IMR-90 (cell line): ENCODE measurements at regions not wholly inside any gene's neighbourhood (a gene's known extent, or its start where the extent isn't known, plus 50 kb on each side); places are given as distances from the start of the nearest gene placed in this dataset.

Source experiments
- ATAC-seq: fragments of 200-7000 bp; cut with Tn5 transposase; 2 replicates; pipeline ENCODE4 v1.9.1; 2020; ENCODE audit warnings: low read depth, mild to moderate bottlenecking, moderate library complexity
- BruUV-seq: library from RNA; stranded (reverse); fragments of 400-500 nt; replicated peaks from 2 replicates; lab custom pipeline; 2021; lab: Mats Ljungman, UMichigan
- CTCF ChIA-PET: fragments of 300-600 bp; formaldehyde crosslinking; extraction: SDS; loops from one replicate; lab custom pipeline; 2021; ENCODE audit warnings: antibody characterized with exemption; lab: Yijun Ruan, JAX
- POLR2A ChIA-PET: fragments of 300-600 bp; sonication (Branson Sonifier 250); formaldehyde crosslinking; loops from one replicate; lab custom pipeline; 2022; ENCODE audit warnings: antibody characterized with exemption; ENCODE audit not compliant: unreplicated experiment; lab: Charles Lee
- DNase-seq: peaks from one replicate; pipeline ENCODE4 v3.0.0; 2013
- H2AFZ ChIP-seq: replicated peaks from 2 replicates; pipeline ENCODE3; 2013; ENCODE audit warnings: low read length, mild to moderate bottlenecking; ENCODE audit not compliant: poor library complexity
- H2AK5ac ChIP-seq: 2 replicates; pipeline ENCODE4 v1.6.1; 2013; ENCODE audit warnings: low read depth, low read length, inconsistent platforms
- H2AK9ac ChIP-seq: replicated peaks from 2 replicates; pipeline ENCODE3; 2013; ENCODE audit warnings: mild to moderate bottlenecking, low read depth, low read length, moderate library complexity; ENCODE audit not compliant: poor library complexity
- H2BK120ac ChIP-seq: 2 replicates; pipeline ENCODE4 v1.6.1; 2013; ENCODE audit warnings: low read depth, low read length, inconsistent platforms
- H2BK15ac ChIP-seq: 3 replicates; pipeline ENCODE4 v1.6.1; 2013; ENCODE audit warnings: low read depth, low read length, inconsistent platforms
- H2BK20ac ChIP-seq: 2 replicates; pipeline ENCODE4 v1.6.1; 2013; ENCODE audit warnings: low read depth, mild to moderate bottlenecking, inconsistent platforms, low read length, moderate library complexity
- H2BK5ac ChIP-seq: 2 replicates; pipeline ENCODE4 v1.6.1; 2013; ENCODE audit warnings: mild to moderate bottlenecking, low read depth, low read length, inconsistent platforms; ENCODE audit not compliant: poor library complexity, severe bottlenecking
- H3K14ac ChIP-seq: replicated peaks from 2 replicates; pipeline ENCODE4 v1.6.1; 2013; ENCODE audit warnings: low read depth, low read length, inconsistent platforms
- H3K18ac ChIP-seq: 2 replicates; pipeline ENCODE4 v1.6.1; 2013; ENCODE audit warnings: low read depth, low read length, control low read depth
- H3K23ac ChIP-seq: 2 replicates; pipeline ENCODE4 v1.6.1; 2013; ENCODE audit warnings: low read depth, low read length, inconsistent platforms
- H3K27ac ChIP-seq: 2 replicates; pipeline ENCODE4 v1.5.1; 2013; ENCODE audit warnings: mild to moderate bottlenecking, control low read depth, low read length; ENCODE audit not compliant: insufficient read depth
- H3K27me3 ChIP-seq: 2 replicates; pipeline ENCODE4 v1.6.1; 2013; ENCODE audit warnings: low read length; ENCODE audit not compliant: control insufficient read depth, insufficient read depth
- H3K36me3 ChIP-seq: 2 replicates; pipeline ENCODE4 v1.6.1; 2013; ENCODE audit warnings: low read length, mixed read lengths; ENCODE audit not compliant: control insufficient read depth, insufficient read depth
- H3K4ac ChIP-seq: 2 replicates; pipeline ENCODE4 v1.6.1; 2013; ENCODE audit warnings: low read depth, low read length, inconsistent platforms
- H3K4me1 ChIP-seq: 2 replicates; pipeline ENCODE4 v1.6.1; 2013; ENCODE audit warnings: low read length, mixed read lengths; ENCODE audit not compliant: control insufficient read depth, insufficient read depth
- H3K4me2 ChIP-seq: 2 replicates; pipeline ENCODE4 v1.6.1; 2013; ENCODE audit warnings: low read depth, mild to moderate bottlenecking, control low read depth, low read length, moderate library complexity
- H3K4me3 ChIP-seq: 2 replicates; pipeline ENCODE4 v1.5.1; 2013; ENCODE audit warnings: low read depth, mild to moderate bottlenecking, control low read depth, low read length, moderate library complexity; ENCODE audit not compliant: insufficient read depth
- H3K56ac ChIP-seq: 2 replicates; pipeline ENCODE4 v1.6.1; 2013; ENCODE audit warnings: low read length, inconsistent platforms; ENCODE audit not compliant: insufficient read depth; ENCODE audit errors: extremely low read depth
- H3K79me1 ChIP-seq, 2 experiments: 2 replicates each; pipeline ENCODE4 v1.6.1; 2013; ENCODE audit warnings: low read length in 2 of 2, inconsistent platforms in 1 of 2, low read depth in 1 of 2
- H3K9ac ChIP-seq: 2 replicates; pipeline ENCODE4 v1.6.1; 2013; ENCODE audit warnings: low read depth, low read length, control low read depth
- H3K9me1 ChIP-seq: 2 replicates; pipeline ENCODE4 v1.6.1; 2013; ENCODE audit warnings: low read length, inconsistent platforms; ENCODE audit not compliant: insufficient read depth
- H3K9me3 ChIP-seq: 2 replicates; pipeline ENCODE4 v1.6.1; 2013; ENCODE audit warnings: low read length; ENCODE audit not compliant: control insufficient read depth, insufficient read depth
- H4K20me1 ChIP-seq: 2 replicates; pipeline ENCODE4 v1.6.1; 2013; ENCODE audit warnings: low read length, inconsistent platforms; ENCODE audit not compliant: insufficient read depth
- H4K5ac ChIP-seq: 2 replicates; pipeline ENCODE4 v1.6.1; 2013; ENCODE audit warnings: mild to moderate bottlenecking, low read depth, low read length, control low read depth
- H4K8ac ChIP-seq, 2 experiments: 2 replicates each; pipeline ENCODE4 v1.6.1; 2013; ENCODE audit warnings: low read depth in 2 of 2, low read length in 2 of 2, control low read depth in 1 of 2, inconsistent platforms in 1 of 2
- H4K91ac ChIP-seq: 2 replicates; pipeline ENCODE4 v1.6.1; 2013; ENCODE audit warnings: low read depth, low read length, inconsistent platforms; ENCODE audit not compliant: insufficient read depth
- BHLHE40 ChIP-seq: fragments of 150-350 bp; IDR thresholded peaks from 2 replicates; pipeline ENCODE4 v1.6.1; 2016; ENCODE audit warnings: mild to moderate bottlenecking, low read depth, low read length
- CEBPB ChIP-seq: IDR thresholded peaks from 2 replicates; pipeline ENCODE4 v1.6.1; 2012; ENCODE audit warnings: low read depth, low read length, improper control_type of control experiment
- MAFK ChIP-seq: IDR thresholded peaks from 2 replicates; pipeline ENCODE4 v1.6.1; 2012; ENCODE audit warnings: low read depth, low read length, improper control_type of control experiment
- MAZ ChIP-seq: IDR thresholded peaks from 2 replicates; pipeline ENCODE4 v1.6.1; 2012; ENCODE audit warnings: low read depth, mild to moderate bottlenecking, low read length, improper control_type of control experiment, moderate library complexity, borderline replicate concordance
- MXI1 ChIP-seq: IDR thresholded peaks from 2 replicates; pipeline ENCODE4 v1.6.1; 2012; ENCODE audit warnings: low read depth, mild to moderate bottlenecking, low read length, moderate library complexity, borderline replicate concordance
- NFE2L2 ChIP-seq: fragments of 150-350 bp; IDR thresholded peaks from 2 replicates; pipeline ENCODE4 v1.6.1; 2016; ENCODE audit warnings: low read depth, mild to moderate bottlenecking, low read length
- POLR2A ChIP-seq: IDR thresholded peaks from 2 replicates; pipeline ENCODE4 v1.6.1; 2012; ENCODE audit warnings: mild to moderate bottlenecking, low read depth, low read length
- RAD21 ChIP-seq: IDR thresholded peaks from 2 replicates; pipeline ENCODE4 v1.6.1; 2012; ENCODE audit warnings: low read length, improper control_type of control experiment
- RCOR1 ChIP-seq: IDR thresholded peaks from 2 replicates; pipeline ENCODE4 v1.6.1; 2012; ENCODE audit warnings: mild to moderate bottlenecking, low read length, improper control_type of control experiment; ENCODE audit not compliant: insufficient replicate concordance
- RFX5 ChIP-seq: IDR thresholded peaks from 2 replicates; pipeline ENCODE4 v1.8.0; 2012; ENCODE audit warnings: low read depth, mild to moderate bottlenecking, low read length, moderate library complexity
- WGBS, 2 experiments: methylation state at CpG; one replicate each; pipeline versions ENCODE4 v1.1.5 to v1.1.7; 2013; ENCODE audit warnings: missing lambda C conversion rate in 2 of 2; ENCODE audit not compliant: insufficient read length in 1 of 2; ENCODE audit errors: extremely low coverage in 2 of 2; 5-methylcytosine and 5-hydroxymethylcytosine counted together
- dilution Hi-C: fragments of 300-500 bp; cut with HindIII; formaldehyde crosslinking; loops from one replicate; pipeline ENCODE4 v1.14.3; 2018; ENCODE audit warnings: low sequenced_read_pairs; ENCODE audit not compliant: unreplicated experiment
- in situ Hi-C: fragments of 300-500 bp; cut with MboI; formaldehyde crosslinking; loops from 3 replicates; pipeline ENCODE4 v1.14.3; 2019; ENCODE audit warnings: low sequenced_read_pairs, inconsistent platforms, mixed read lengths
- intact Hi-C: fragments of 100-400 bp; cut with micrococcal nuclease; formaldehyde crosslinking; loops from 2 replicates; pipeline ENCODE4 v1.10.0; 2022
- TF ChIP-seq, protein P1 (sequence below): conservative IDR thresholded peaks from 2 replicates; pipeline ENCODE4 v1.5.1; 2012; ENCODE audit warnings: mild to moderate bottlenecking, low read depth, low read length, improper control_type of control experiment
- TF ChIP-seq, protein P2 (sequence below): fragments of 150-350 bp; IDR thresholded peaks from 2 replicates; pipeline ENCODE4 v1.6.1; 2017; ENCODE audit warnings: mild to moderate bottlenecking, antibody characterized with exemption, low read length, low read depth
- TF ChIP-seq, protein P3 (sequence below): fragments of 150-350 bp; IDR thresholded peaks from 2 replicates; pipeline ENCODE4 v1.6.1; 2016; ENCODE audit warnings: low read depth, mild to moderate bottlenecking, low read length, moderate library complexity, borderline replicate concordance

DNA sequence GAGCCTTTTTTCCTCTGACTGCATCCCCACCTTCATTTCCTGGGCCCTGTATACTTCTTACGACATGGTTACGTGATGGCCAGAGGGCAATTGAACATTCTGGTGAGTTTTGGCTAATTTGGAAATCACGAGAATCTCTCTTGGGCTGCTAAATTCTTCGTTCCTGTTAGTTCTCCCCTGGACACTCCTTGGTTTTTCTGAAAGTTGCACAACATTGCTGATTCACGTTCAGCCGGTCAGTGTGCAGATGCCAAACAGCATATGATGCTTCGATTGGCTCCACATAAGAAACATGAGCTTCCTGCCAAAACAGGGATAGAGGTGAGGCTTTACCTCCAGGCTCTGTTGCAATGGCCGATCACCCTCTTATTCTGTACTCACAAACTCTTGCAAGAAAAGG, 119.4 kb upstream of the LY86 start:
- Histone ChIP-seq H2BK120ac (no peak overlapping the region), H3K27ac (no peak overlapping the region), H2BK20ac (no peak overlapping the region), H3K9ac (no peak overlapping the region), H3K9me1 (no peaks in the 10 kb centered on the region), H3K56ac (no peak overlapping the region), H2AFZ (no peak overlapping the region), H4K20me1 (no peaks in the 10 kb centered on the region), H3K27me3 (no peaks in the 10 kb centered on the region), H2BK5ac (no peak overlapping the region), H3K79me1 (no peaks in the 10 kb centered on the region), H3K4ac (no peak overlapping the region), H3K36me3 (no peaks in the 10 kb centered on the region), H3K9me3 (peaks cover 34% of the 10 kb centered on the region), H4K91ac (no peak overlapping the region), H4K5ac (no peak overlapping the region), H3K14ac (no peak overlapping the region), H3K18ac (no peak overlapping the region), H3K23ac (no peak overlapping the region), H3K4me3 (no peak overlapping the region), H4K8ac (no peak overlapping the region), H2AK5ac (no peak overlapping the region), H2AK9ac (no peak overlapping the region), H3K4me2 (no peak overlapping the region), H3K4me1 (no peaks in the 10 kb centered on the region), H2BK15ac (no peak overlapping the region)
- no TSS peak for BruUV-seq
- ATAC-seq (no peak), DNase-seq (no peak)
- WGBS, 2 experiments = 50% methylated on average over 2 of the region's 8 CpGs; no CpG with 5 or more reads in 1 of the 2 experiments
- in situ Hi-C loops (no loop called here), dilution Hi-C loops (no loop called here), intact Hi-C loops (no loop called here)
- ChIA-PET CTCF (no interaction called here), POLR2A (no interaction called here)
- TF ChIP-seq MXI1 = no peak
- no peak for TF ChIP-seq MAFK
- TF ChIP-seq RAD21 = no peak
- TF ChIP-seq RFX5 = no peak
- TF ChIP-seq BHLHE40 = no peak
- no peak for TF ChIP-seq MAZ
- no peak for TF ChIP-seq CEBPB
- TF ChIP-seq, protein P1, sequence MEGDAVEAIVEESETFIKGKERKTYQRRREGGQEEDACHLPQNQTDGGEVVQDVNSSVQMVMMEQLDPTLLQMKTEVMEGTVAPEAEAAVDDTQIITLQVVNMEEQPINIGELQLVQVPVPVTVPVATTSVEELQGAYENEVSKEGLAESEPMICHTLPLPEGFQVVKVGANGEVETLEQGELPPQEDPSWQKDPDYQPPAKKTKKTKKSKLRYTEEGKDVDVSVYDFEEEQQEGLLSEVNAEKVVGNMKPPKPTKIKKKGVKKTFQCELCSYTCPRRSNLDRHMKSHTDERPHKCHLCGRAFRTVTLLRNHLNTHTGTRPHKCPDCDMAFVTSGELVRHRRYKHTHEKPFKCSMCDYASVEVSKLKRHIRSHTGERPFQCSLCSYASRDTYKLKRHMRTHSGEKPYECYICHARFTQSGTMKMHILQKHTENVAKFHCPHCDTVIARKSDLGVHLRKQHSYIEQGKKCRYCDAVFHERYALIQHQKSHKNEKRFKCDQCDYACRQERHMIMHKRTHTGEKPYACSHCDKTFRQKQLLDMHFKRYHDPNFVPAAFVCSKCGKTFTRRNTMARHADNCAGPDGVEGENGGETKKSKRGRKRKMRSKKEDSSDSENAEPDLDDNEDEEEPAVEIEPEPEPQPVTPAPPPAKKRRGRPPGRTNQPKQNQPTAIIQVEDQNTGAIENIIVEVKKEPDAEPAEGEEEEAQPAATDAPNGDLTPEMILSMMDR = no peak
- TF ChIP-seq RCOR1 = no peak
- TF ChIP-seq, protein P2, sequence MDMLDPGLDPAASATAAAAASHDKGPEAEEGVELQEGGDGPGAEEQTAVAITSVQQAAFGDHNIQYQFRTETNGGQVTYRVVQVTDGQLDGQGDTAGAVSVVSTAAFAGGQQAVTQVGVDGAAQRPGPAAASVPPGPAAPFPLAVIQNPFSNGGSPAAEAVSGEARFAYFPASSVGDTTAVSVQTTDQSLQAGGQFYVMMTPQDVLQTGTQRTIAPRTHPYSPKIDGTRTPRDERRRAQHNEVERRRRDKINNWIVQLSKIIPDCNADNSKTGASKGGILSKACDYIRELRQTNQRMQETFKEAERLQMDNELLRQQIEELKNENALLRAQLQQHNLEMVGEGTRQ = no peak
- TF ChIP-seq POLR2A = no peak
- no peak for TF ChIP-seq NFE2L2
- TF ChIP-seq, protein P3, sequence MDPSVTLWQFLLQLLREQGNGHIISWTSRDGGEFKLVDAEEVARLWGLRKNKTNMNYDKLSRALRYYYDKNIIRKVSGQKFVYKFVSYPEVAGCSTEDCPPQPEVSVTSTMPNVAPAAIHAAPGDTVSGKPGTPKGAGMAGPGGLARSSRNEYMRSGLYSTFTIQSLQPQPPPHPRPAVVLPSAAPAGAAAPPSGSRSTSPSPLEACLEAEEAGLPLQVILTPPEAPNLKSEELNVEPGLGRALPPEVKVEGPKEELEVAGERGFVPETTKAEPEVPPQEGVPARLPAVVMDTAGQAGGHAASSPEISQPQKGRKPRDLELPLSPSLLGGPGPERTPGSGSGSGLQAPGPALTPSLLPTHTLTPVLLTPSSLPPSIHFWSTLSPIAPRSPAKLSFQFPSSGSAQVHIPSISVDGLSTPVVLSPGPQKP = no peak
